WTC11 (cell line): ENCODE measurements at regions not wholly inside any gene's neighbourhood (a gene's known extent, or its start where the extent isn't known, plus 50 kb on each side); places are given as distances from the start of the nearest gene placed in this dataset.

Source experiments
- ATAC-seq: fragments of 200-7000 bp; cut with Tn5 transposase; 2 replicates; pipeline ENCODE4 v1.10.0; 2021; ENCODE audit warnings: mild to moderate bottlenecking, moderate library complexity
- CTCF ChIA-PET: fragments of 300-600 bp; sonication (Branson Sonifier 250); formaldehyde crosslinking; loops from one replicate; lab custom pipeline; 2021; ENCODE audit warnings: antibody characterized with exemption; lab: Charles Lee
- POLR2A ChIA-PET: fragments of 350-600 bp; sonication (Branson Sonifier 250); formaldehyde crosslinking; loops from one replicate; lab custom pipeline; 2021; ENCODE audit warnings: antibody characterized with exemption; lab: Charles Lee
- DNase-seq: peaks from one replicate; pipeline ENCODE4 v3.0.0; 2021; ENCODE audit warnings: low spot score
- H3K27ac Mint-ChIP-seq: 2 replicates; pipeline ENCODE4 v1.8.0; 2021; ENCODE audit warnings: mixed read lengths
- H3K27me3 Mint-ChIP-seq: 2 replicates; pipeline ENCODE4 v1.8.0; 2021; ENCODE audit warnings: low read depth, mild to moderate bottlenecking, moderate library complexity, mixed read lengths
- H3K36me3 Mint-ChIP-seq: 2 replicates; pipeline ENCODE4 v1.8.0; 2021; ENCODE audit warnings: mixed read lengths
- H3K4me1 Mint-ChIP-seq: 2 replicates; pipeline ENCODE4 v1.8.0; 2022; ENCODE audit warnings: mixed read lengths
- H3K4me3 Mint-ChIP-seq: 2 replicates; pipeline ENCODE4 v1.8.0; 2021; ENCODE audit warnings: mild to moderate bottlenecking, moderate library complexity, mixed read lengths
- H3K9me3 Mint-ChIP-seq: 2 replicates; pipeline ENCODE4 v1.8.0; 2021; ENCODE audit warnings: mixed read lengths
- ARID4B ChIP-seq: sonication (generic); formaldehyde crosslinking; IDR thresholded peaks from 2 replicates; pipeline ENCODE4 v1.8.0; 2023; ENCODE audit warnings: missing genetic modification reagents, mild to moderate bottlenecking, borderline replicate concordance
- ATF1 ChIP-seq: sonication (generic); formaldehyde crosslinking; IDR thresholded peaks from 2 replicates; pipeline ENCODE4 v1.8.1; 2023; ENCODE audit warnings: mild to moderate bottlenecking, moderate library complexity, missing genetic modification reagents
- CDX4 ChIP-seq: fragments of 250-450 bp; sonication (Bioruptor Pico); IDR thresholded peaks from 2 replicates; pipeline ENCODE4 v1.9.0; 2021; ENCODE audit warnings: moderate library complexity, mild to moderate bottlenecking, inconsistent platforms, borderline replicate concordance
- E2F4 ChIP-seq: sonication (generic); formaldehyde crosslinking; IDR thresholded peaks from 2 replicates; pipeline ENCODE4 v1.8.1; 2022; ENCODE audit warnings: low read depth, mild to moderate bottlenecking, moderate library complexity, missing genetic modification reagents, borderline replicate concordance
- EMX1 ChIP-seq: fragments of 250-450 bp; sonication (Bioruptor Pico); IDR thresholded peaks from 2 replicates; pipeline ENCODE4 v1.8.0; 2021; ENCODE audit warnings: mild to moderate bottlenecking
- ERG ChIP-seq: fragments of 250-450 bp; sonication (Bioruptor Pico); IDR thresholded peaks from 2 replicates; pipeline ENCODE4 v1.8.0; 2021; ENCODE audit warnings: mild to moderate bottlenecking
- FOXK1 ChIP-seq: sonication (generic); formaldehyde crosslinking; IDR thresholded peaks from 2 replicates; pipeline ENCODE4 v1.8.0; 2022; ENCODE audit warnings: mild to moderate bottlenecking, moderate library complexity, missing genetic modification reagents
- FOXP1 ChIP-seq: sonication (generic); formaldehyde crosslinking; IDR thresholded peaks from 2 replicates; pipeline ENCODE4 v1.8.0; 2022; ENCODE audit warnings: missing genetic modification reagents, mild to moderate bottlenecking, moderate library complexity, borderline replicate concordance
- IRF1 ChIP-seq: sonication (generic); formaldehyde crosslinking; IDR thresholded peaks from 2 replicates; pipeline ENCODE4 v1.8.0; 2023; ENCODE audit warnings: missing genetic modification reagents
- MYBL2 ChIP-seq: sonication (generic); formaldehyde crosslinking; IDR thresholded peaks from 2 replicates; pipeline ENCODE4 v1.8.1; 2023; ENCODE audit warnings: mild to moderate bottlenecking, moderate library complexity, missing genetic modification reagents
- NFATC4 ChIP-seq: fragments of 250-450 bp; sonication (Bioruptor Pico); IDR thresholded peaks from 2 replicates; pipeline ENCODE4 v1.9.0; 2021; ENCODE audit warnings: mild to moderate bottlenecking
- NFYB ChIP-seq: sonication (generic); formaldehyde crosslinking; conservative IDR thresholded peaks from 2 replicates; pipeline ENCODE4 v1.8.0; 2022; ENCODE audit warnings: low read depth, missing genetic modification reagents
- NR3C1 ChIP-seq: sonication (generic); formaldehyde crosslinking; conservative IDR thresholded peaks from 2 replicates; pipeline ENCODE4 v1.8.1; 2023; ENCODE audit warnings: low read depth, mild to moderate bottlenecking, missing genetic modification reagents
- OVOL2 ChIP-seq: fragments of 250-450 bp; sonication (Bioruptor Pico); IDR thresholded peaks from 2 replicates; pipeline ENCODE4 v1.9.0; 2021; ENCODE audit warnings: mild to moderate bottlenecking, borderline replicate concordance
- SMAD4 ChIP-seq: sonication (generic); formaldehyde crosslinking; IDR thresholded peaks from 2 replicates; pipeline ENCODE4 v1.8.0; 2022; ENCODE audit warnings: mild to moderate bottlenecking, missing genetic modification reagents
- USF2 ChIP-seq: sonication (generic); formaldehyde crosslinking; IDR thresholded peaks from 2 replicates; pipeline ENCODE4 v1.8.1; 2023; ENCODE audit warnings: mild to moderate bottlenecking, missing genetic modification reagents, moderate library complexity
- ZBTB21 ChIP-seq: sonication (generic); formaldehyde crosslinking; IDR thresholded peaks from 2 replicates; pipeline ENCODE4 v1.8.1; 2023; ENCODE audit warnings: mild to moderate bottlenecking, missing genetic modification reagents, borderline replicate concordance
- ZMAT4 ChIP-seq: fragments of 250-450 bp; sonication (Bioruptor Pico); IDR thresholded peaks from 2 replicates; pipeline ENCODE4 v1.9.0; 2021; ENCODE audit warnings: mild to moderate bottlenecking
- ZNF263 ChIP-seq: sonication (generic); formaldehyde crosslinking; IDR thresholded peaks from 2 replicates; pipeline ENCODE4 v1.8.1; 2022; ENCODE audit warnings: low read depth, mild to moderate bottlenecking, moderate library complexity, missing genetic modification reagents
- ZNF281 ChIP-seq: sonication (generic); formaldehyde crosslinking; IDR thresholded peaks from 2 replicates; pipeline ENCODE4 v1.8.0; 2023; ENCODE audit warnings: mild to moderate bottlenecking, missing genetic modification reagents
- ZNF416 ChIP-seq: fragments of 250-450 bp; sonication (Bioruptor Pico); IDR thresholded peaks from 2 replicates; pipeline ENCODE4 v1.9.0; 2021; ENCODE audit warnings: mild to moderate bottlenecking, inconsistent platforms
- ZNF423 ChIP-seq: fragments of 250-450 bp; sonication (Bioruptor Pico); IDR thresholded peaks from 2 replicates; pipeline ENCODE4 v2.1.2; 2022; ENCODE audit warnings: mild to moderate bottlenecking, moderate library complexity
- ZNF512 ChIP-seq: sonication (generic); formaldehyde crosslinking; IDR thresholded peaks from 2 replicates; pipeline ENCODE4 v1.8.1; 2022; ENCODE audit warnings: missing genetic modification reagents, borderline replicate concordance

GRCh38 chr18:30450927-30451326 is 591.6 kb downstream of the DSC3 start (continued):
- TF ChIP-seq USF2 (CRISPR knock-in tag) = no peak
- TF ChIP-seq FOXP1 (CRISPR knock-in tag) = no peak
- TF ChIP-seq ZNF423 (CRISPR knock-in tag) = no peak
- TF ChIP-seq ERG (CRISPR knock-in tag) = no peak
- TF ChIP-seq CDX4 = no peak
- no peak for TF ChIP-seq EMX1 (CRISPR knock-in tag)

GRCh38 chr18:30446605-30447004 is 595.9 kb downstream of the DSC3 start:
- no peaks in the 10 kb centered on the region for H3K27me3 Mint-ChIP-seq
- no peaks in the 10 kb centered on the region for H3K9me3 Mint-ChIP-seq
- ChIA-PET POLR2A (no interaction called here), CTCF (no interaction called here)
- H3K36me3 Mint-ChIP-seq = no peaks in the 10 kb centered on the region
- ATAC-seq (peak; percentile 72), DNase-seq (peak; percentile 18)
- no peak overlapping the region for H3K27ac Mint-ChIP-seq
- H3K4me1 Mint-ChIP-seq = peaks cover 16% of the 10 kb centered on the region
- H3K4me3 Mint-ChIP-seq = no peak overlapping the region
- TF ChIP-seq MYBL2 (CRISPR knock-in tag) (no peak), IRF1 (no peak), ZBTB21 (CRISPR knock-in tag) (no peak), E2F4 (CRISPR knock-in tag) (no peak), ZMAT4 (CRISPR knock-in tag) (no peak), ZNF423 (CRISPR knock-in tag) (no peak), ZNF263 (no peak), ZNF416 (CRISPR knock-in tag) (no peak), ATF1 (CRISPR knock-in tag) (no peak), NFATC4 (CRISPR knock-in tag) (no peak), ZNF281 (CRISPR knock-in tag) (no peak), NR3C1 (no peak), FOXK1 (CRISPR knock-in tag) (no peak), ARID4B (CRISPR knock-in tag) (no peak), OVOL2 (CRISPR knock-in tag) (no peak), NFYB (CRISPR knock-in tag) (no peak), FOXP1 (CRISPR knock-in tag) (no peak), SMAD4 (CRISPR knock-in tag) (no peak), ZNF512 (no peak)
